GM18519 (cell line): ENCODE measurements at regions not wholly inside any gene's neighbourhood (a gene's known extent, or its start where the extent isn't known, plus 50 kb on each side); places are given as distances from the start of the nearest gene placed in this dataset.

Experiments used
- ATAC-seq: cut with Tn5 transposase; IDR thresholded peaks from one replicate; pipeline ENCODE4 v1.9.1; 2021; ENCODE audit warnings: mild to moderate bottlenecking, moderate library complexity; ENCODE audit not compliant: unreplicated experiment, low FRiP score

GRCh38 chr1:188314557-188315137 lies 1485.9 kb downstream of the PLA2G4A start:
- no peak for ATAC-seq

DNA sequence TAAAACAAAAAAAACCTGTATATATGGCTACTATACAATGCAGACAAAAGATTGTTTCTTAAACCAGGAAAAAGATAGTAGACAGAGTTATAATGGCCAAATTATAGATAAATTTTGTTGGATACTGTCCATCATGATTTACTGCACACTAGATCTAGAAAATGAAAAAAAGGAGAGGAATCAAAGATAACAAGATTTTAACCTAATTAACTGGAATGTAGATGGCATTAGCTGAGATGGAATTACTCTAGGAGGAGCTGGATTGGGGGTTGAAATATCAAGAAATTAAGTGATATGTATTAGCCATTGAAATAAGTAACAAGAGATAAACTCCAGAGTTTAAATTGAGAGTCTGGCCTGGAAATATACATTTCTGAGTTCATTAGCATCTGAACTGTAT lies 1489.1 kb downstream of the PLA2G4A start:
- no peak for ATAC-seq

DNA sequence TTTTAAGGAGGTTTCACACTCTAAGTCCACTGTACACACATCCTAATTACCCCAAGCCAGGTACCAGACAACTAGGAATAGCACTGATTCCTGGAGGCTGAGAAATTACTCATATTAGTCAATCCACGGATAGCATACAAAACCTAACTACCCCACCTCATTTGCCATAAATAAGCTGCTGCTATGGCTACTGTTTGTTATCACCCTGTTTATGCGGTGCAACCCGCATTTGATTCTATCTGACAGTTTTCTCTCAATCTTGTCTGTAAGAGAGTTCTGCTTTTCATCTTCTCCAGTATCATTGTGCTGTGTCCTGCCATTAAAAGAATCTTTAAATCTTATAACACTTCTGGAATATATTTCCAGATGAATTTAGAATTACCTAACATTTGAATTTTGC lies 1496.5 kb downstream of the PLA2G4A start:
- ATAC-seq: no peak

DNA sequence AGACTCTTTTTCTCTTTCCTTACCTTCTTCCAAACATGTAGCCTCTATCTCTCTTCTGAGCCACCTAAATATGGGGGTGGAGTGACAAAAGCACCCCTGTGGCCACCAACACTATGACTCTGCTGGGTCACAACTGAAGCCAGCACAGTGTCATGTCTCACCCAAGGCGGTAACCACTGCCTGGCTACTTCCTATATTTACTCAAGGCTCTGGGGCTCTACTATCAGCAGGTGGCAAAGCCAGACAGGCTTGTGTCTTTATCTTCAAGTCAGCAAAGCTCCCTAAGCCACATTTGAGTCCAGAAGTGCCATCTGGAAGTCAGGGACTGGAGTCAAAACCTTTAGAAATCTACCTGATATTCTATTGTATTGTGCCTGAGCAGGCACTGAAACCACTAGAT lies 1515.2 kb downstream of the PLA2G4A start:
- ATAC-seq: no peak

- ATAC-seq: no peak
These were observed 1521.4 kb downstream of the PLA2G4A start for GRCh38 chr1:188350104-188350503.

- no peak for ATAC-seq
These were observed 1526.3 kb downstream of the PLA2G4A start for GRCh38 chr1:188355082-188355481.

- ATAC-seq: no peak
These were observed 1527.1 kb downstream of the PLA2G4A start for GRCh38 chr1:188355847-188356246.

DNA sequence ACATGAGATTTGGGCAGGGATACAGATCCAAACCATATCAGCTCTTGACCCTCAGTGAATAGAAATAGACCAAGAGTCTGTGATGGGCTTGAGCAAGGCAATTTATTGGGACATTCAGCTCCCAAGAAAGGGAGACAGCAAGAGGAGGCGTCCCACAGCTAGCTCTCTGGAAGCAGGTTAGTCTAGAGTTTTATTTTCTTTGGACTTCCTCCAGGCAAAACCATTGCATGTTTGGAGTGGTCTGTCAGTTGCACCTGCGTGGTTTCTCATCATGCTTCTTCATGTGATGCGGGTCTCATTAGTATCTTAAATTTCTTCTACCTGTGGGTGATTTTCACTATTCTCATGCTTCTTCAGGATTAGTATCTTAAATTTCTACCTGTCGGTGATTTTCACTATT lies 1530.6 kb downstream of the PLA2G4A start:
- no peak for ATAC-seq

DNA sequence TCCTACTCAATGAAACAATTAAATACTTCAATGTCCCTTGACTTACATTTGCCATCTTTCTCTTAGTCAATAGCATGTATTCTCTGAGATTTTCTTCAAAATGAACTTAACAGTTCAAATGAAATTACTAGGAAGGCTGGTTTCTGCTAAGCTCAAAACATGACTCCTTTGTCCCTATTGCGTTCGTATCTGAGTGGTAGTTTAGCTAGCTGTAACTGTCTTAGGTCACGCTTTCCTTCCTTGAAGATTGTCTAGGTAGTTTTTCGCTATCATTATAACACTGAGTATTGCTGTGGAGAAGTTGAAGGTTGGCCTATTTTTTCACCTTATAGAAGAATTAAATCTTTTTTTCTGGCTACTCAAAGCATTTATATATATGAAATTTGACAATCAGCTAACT lies 1535.2 kb downstream of the PLA2G4A start:
- ATAC-seq: no peak

GRCh38 chr1:188364927-188365449 lies 1536.2 kb downstream of the PLA2G4A start:
- ATAC-seq: no peak

DNA sequence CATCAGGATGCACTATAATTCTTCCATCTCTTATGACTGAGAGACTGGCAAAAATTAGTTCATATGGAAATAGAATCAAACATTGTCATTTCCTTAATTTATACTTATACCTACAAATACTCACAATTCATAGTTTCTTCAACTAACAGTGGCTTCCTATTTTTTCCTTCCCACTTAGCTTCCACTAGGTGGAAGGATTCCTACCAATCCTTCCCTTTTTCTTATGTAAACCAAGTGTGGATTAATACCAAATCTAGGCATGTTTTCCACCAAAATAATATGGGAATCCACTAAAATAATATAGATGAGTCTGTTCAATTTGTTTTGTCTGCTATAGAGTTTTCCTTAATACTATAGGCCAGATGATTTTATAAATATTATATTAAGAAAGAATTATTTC lies 1537.1 kb downstream of the PLA2G4A start:
- no peak for ATAC-seq

- ATAC-seq: no peak
These were observed 1538.9 kb downstream of the PLA2G4A start for GRCh38 chr1:188367661-188368060.

GRCh38 chr1:188371295-188371806 lies 1542.6 kb downstream of the PLA2G4A start:
- no peak for ATAC-seq

DNA sequence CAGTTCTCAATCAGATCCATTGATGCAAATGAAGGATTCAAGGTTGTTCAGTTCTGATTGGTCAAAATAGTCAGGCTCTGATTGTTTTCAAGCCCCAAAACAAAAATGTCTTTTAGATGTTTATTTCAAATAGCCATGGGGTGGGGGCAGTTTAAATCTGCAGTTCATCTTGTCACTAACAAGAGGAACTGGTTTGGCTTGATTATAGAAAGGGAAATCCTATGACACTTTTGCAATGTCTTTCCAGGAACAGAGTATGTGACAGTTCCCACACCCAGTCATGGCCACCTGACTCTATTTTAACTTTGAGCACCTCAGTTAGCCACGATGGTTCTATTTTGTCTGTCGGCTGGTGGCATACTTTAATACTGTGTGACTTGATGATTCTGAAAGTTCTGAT lies 1544.1 kb downstream of the PLA2G4A start:
- ATAC-seq: no peak

- no peak for ATAC-seq
These were observed 1554.1 kb downstream of the PLA2G4A start for GRCh38 chr1:188382851-188383250.

DNA sequence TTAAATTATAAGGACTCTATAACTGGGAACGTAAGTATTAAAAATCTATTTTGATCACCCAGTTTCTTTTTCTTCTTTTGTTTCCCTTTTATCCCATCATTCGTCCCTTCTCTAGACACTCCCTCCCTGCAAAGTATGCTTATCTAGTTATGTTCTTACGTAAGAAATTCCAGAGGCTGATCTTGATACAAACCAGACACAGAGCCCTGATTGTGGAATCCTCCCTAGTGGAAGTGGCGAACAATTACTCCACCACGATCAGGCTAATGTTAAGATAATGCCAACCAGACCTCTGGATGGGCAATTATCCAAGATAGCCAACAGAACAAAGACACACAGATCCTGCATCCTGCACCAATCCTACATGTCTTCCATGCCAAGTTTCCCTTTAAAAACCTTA lies 1557.4 kb downstream of the PLA2G4A start:
- ATAC-seq: no peak

- no peak for ATAC-seq
These were observed 1557.9 kb downstream of the PLA2G4A start for GRCh38 chr1:188386666-188387065.

GRCh38 chr1:188394677-188395076 lies 1565.9 kb downstream of the PLA2G4A start:
- no peak for ATAC-seq

GRCh38 chr1:188397521-188397920 lies 1568.8 kb downstream of the PLA2G4A start:
- ATAC-seq: no peak

DNA sequence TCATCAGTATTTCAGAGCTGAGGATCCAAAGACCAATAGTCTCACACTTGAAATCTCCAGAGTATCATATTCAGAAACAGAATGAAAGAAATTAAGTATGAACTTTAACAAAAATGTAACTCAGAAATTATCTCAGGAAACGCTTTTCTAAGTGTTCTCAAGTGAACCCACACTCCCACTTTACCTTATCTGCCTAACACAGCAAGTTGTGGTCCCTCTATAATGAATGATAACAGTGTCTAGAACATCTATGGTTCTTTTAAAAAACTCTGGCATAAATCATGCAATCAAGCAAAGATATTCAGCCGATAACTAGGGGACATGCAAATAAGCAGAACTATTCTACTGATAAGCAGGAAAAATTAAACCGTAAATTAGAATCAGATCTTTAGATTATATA lies 1574.2 kb downstream of the PLA2G4A start:
- no peak for ATAC-seq

DNA sequence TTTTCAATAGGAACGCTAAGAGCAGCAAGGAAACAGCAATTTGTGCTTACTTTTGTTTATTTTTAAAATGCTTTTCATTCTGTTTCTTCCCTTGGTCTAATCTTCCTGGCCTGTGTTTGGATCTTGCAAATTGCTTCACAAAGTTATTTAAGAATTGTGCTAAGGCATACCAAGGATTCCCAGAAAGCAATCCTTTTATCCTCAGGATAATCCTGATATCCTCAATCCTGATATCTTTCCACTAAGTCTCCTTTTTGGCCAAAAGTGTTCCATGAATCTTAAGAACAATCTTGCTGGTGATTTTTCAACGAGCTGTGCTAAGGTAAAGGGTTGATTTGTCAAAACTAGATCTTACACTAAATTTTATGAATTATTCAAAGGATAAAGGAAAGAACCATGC lies 1577.9 kb downstream of the PLA2G4A start:
- no peak for ATAC-seq

GRCh38 chr1:188420177-188420576 lies 1591.4 kb downstream of the PLA2G4A start:
- no peak for ATAC-seq

GRCh38 chr1:188423073-188423472 lies 1594.3 kb downstream of the PLA2G4A start:
- no peak for ATAC-seq
